ENCODE measurements at regions not wholly inside any gene's neighbourhood (a gene's known extent, or its start where the extent isn't known, plus 50 kb on each side); places are given as distances from the start of the nearest gene placed in this dataset.

DNA sequence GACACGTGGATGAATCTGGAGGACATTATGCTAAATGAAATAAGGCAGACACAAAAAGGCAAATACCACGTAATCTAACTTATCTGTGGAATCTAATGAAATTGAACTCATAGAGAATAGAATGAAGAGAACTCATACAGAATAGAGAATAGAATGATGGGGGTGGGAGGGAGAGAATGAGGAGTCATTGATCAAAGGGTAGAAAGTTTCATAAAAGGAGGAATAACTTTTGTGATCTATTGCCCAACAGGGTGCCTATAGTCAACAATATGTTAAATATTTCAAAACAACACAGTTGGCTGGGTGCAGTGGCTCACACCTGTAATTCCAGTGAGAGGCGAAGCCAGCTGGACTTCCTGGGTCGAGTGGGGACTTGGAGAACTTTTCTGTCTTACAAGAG lies 54.9 kb upstream of the ZNF169 start:
- TF ChIP-seq CTCF (IDR thresholded peaks at IDR 0.05; ENCODE audit: insufficient read depth, low read length, poor library complexity, severe bottlenecking) (no peak), EZH2phosphoT487 (conservative IDR thresholded peaks at IDR 0.05; ENCODE audit: low read length) (no peak)
